Neural cell (in vitro differentiated cells): ENCODE measurements at regions not wholly inside any gene's neighbourhood (a gene's known extent, or its start where the extent isn't known, plus 50 kb on each side); places are given as distances from the start of the nearest gene placed in this dataset.

Source experiments
- H2AFZ ChIP-seq: fragments of 200-600, 300-800 bp; sonication (generic), shearing (Covaris generic); 2 replicates; pipeline ENCODE4 v1.6.0; 2014; ENCODE audit warnings: low read depth, mild to moderate bottlenecking, antibody characterized with exemption, low read length, moderate library complexity
- H3F3A ChIP-seq: fragments of 200-600 bp; shearing (Covaris generic); 2 replicates; pipeline ENCODE4 v1.6.1; 2016; ENCODE audit warnings: mild to moderate bottlenecking, moderate library complexity, mixed read lengths, antibody characterized with exemption, low read length; ENCODE audit not compliant: insufficient read depth, poor library complexity, severe bottlenecking
- H3K27ac ChIP-seq: fragments of 200-600, 300-800 bp; sonication (generic), shearing (Covaris generic); 2 replicates; pipeline ENCODE4 v1.5.1; 2014; ENCODE audit warnings: mild to moderate bottlenecking, low read length, moderate library complexity
- H3K27me3 ChIP-seq: fragments of 300-800, 200-600 bp; sonication (generic), shearing (Covaris generic); 2 replicates; pipeline ENCODE4 v1.6.0; 2014; ENCODE audit warnings: mild to moderate bottlenecking, low read depth, low read length, moderate library complexity; ENCODE audit not compliant: insufficient read depth
- H3K36me3 ChIP-seq: fragments of 300-800, 200-600 bp; sonication (generic), shearing (Covaris generic); 2 replicates; pipeline ENCODE4 v1.5.1; 2014; ENCODE audit warnings: mild to moderate bottlenecking, antibody characterized with exemption, low read length, moderate library complexity; ENCODE audit not compliant: insufficient read depth
- H3K4me2 ChIP-seq: fragments of 300-800, 200-600 bp; sonication (generic), shearing (Covaris generic); 2 replicates; pipeline ENCODE4 v1.6.0; 2014; ENCODE audit warnings: mild to moderate bottlenecking, low read length
- H3K4me3 ChIP-seq: fragments of 300-800, 200-600 bp; sonication (generic), shearing (Covaris generic); 2 replicates; pipeline ENCODE4 v1.5.1; 2014; ENCODE audit warnings: mild to moderate bottlenecking, low read length, moderate library complexity
- H3K79me2 ChIP-seq: fragments of 200-600 bp; shearing (Covaris generic); replicated peaks from 2 replicates; pipeline ENCODE4 v1.6.0; 2014; ENCODE audit warnings: mild to moderate bottlenecking, low read length, moderate library complexity; ENCODE audit not compliant: insufficient read depth
- H3K9ac ChIP-seq: fragments of 300-800, 200-600 bp; sonication (generic), shearing (Covaris generic); 2 replicates; pipeline ENCODE4 v1.6.1; 2016; ENCODE audit warnings: mild to moderate bottlenecking, low read length, mixed read lengths
- H3K9me2 ChIP-seq: fragments of 200-600 bp; shearing (Covaris generic); 2 replicates; pipeline ENCODE4 v1.6.1; 2016; ENCODE audit warnings: mild to moderate bottlenecking, low read length, mixed read lengths; ENCODE audit not compliant: insufficient read depth
- H3K9me3 ChIP-seq: fragments of 200-600, 300-800 bp; sonication (generic), shearing (Covaris generic); 2 replicates; pipeline ENCODE4 v1.6.1; 2016; ENCODE audit warnings: mild to moderate bottlenecking, mixed run types, low read length, moderate library complexity, mixed read lengths
- H4K20me1 ChIP-seq: fragments of 200-600 bp; shearing (Covaris generic); 2 replicates; pipeline ENCODE4 v1.6.1; 2016; ENCODE audit warnings: mild to moderate bottlenecking, mixed run types; ENCODE audit not compliant: insufficient read depth
- EP300 ChIP-seq: fragments of 450-650 bp; conservative IDR thresholded peaks from 2 replicates; pipeline ENCODE4 v1.6.1; 2014; ENCODE audit warnings: antibody characterized with exemption, mild to moderate bottlenecking, moderate library complexity; ENCODE audit not compliant: poor library complexity, severe bottlenecking
- EZH2 ChIP-seq: fragments of 200-600, 300-800 bp; shearing (Covaris generic), sonication (generic); IDR thresholded peaks from 2 replicates; pipeline ENCODE4 v1.6.1; 2014; ENCODE audit warnings: antibody characterized with exemption, low read length, borderline replicate concordance, mild to moderate bottlenecking; ENCODE audit not compliant: insufficient read depth, poor library complexity, severe bottlenecking
- MXI1 ChIP-seq: fragments of 450-650 bp; conservative IDR thresholded peaks from 2 replicates; pipeline ENCODE4 v1.6.1; 2014; ENCODE audit warnings: antibody characterized with exemption, mild to moderate bottlenecking; ENCODE audit not compliant: poor library complexity, severe bottlenecking
- POLR2AphosphoS5 ChIP-seq: IDR thresholded peaks from 2 replicates; pipeline ENCODE4 v1.6.1; 2012
- RAD21 ChIP-seq: fragments of 450-650 bp; conservative IDR thresholded peaks from 2 replicates; pipeline ENCODE4 v1.6.1; 2014; ENCODE audit warnings: antibody characterized with exemption, mild to moderate bottlenecking, moderate library complexity
- REST ChIP-seq: IDR thresholded peaks from 2 replicates; pipeline ENCODE4 v1.6.1; 2012; ENCODE audit warnings: borderline replicate concordance
- SMC3 ChIP-seq: fragments of 450-650 bp; conservative IDR thresholded peaks from 2 replicates; pipeline ENCODE4 v1.6.1; 2014; ENCODE audit warnings: antibody characterized with exemption, mild to moderate bottlenecking, moderate library complexity; ENCODE audit not compliant: poor library complexity
- TAF1 ChIP-seq: IDR thresholded peaks from 2 replicates; pipeline ENCODE4 v1.6.1; 2012; ENCODE audit warnings: low read depth
- TF ChIP-seq, protein P1 (sequence below): fragments of 450-650 bp; IDR thresholded peaks from 2 replicates; pipeline ENCODE4 v1.5.1; 2014; ENCODE audit warnings: antibody characterized with exemption, mild to moderate bottlenecking, moderate library complexity; ENCODE audit not compliant: poor library complexity, severe bottlenecking

- Histone ChIP-seq H3K9me3 (no peaks in the 10 kb centered on the region), H3K9ac (no peak overlapping the region), H2AFZ (no peak overlapping the region), H3K36me3 (no peaks in the 10 kb centered on the region), H3K9me2 (no peaks in the 10 kb centered on the region), H3K4me2 (no peak overlapping the region), H3K27me3 (no peaks in the 10 kb centered on the region), H3K4me3 (no peak overlapping the region), H3K27ac (no peak overlapping the region), H3K79me2 (no peaks in the 10 kb centered on the region), H4K20me1 (no peaks in the 10 kb centered on the region), H3F3A (no peaks in the 10 kb centered on the region)
- no peak for TF ChIP-seq EP300
- no peak for TF ChIP-seq SMC3
- TF ChIP-seq, protein P1, sequence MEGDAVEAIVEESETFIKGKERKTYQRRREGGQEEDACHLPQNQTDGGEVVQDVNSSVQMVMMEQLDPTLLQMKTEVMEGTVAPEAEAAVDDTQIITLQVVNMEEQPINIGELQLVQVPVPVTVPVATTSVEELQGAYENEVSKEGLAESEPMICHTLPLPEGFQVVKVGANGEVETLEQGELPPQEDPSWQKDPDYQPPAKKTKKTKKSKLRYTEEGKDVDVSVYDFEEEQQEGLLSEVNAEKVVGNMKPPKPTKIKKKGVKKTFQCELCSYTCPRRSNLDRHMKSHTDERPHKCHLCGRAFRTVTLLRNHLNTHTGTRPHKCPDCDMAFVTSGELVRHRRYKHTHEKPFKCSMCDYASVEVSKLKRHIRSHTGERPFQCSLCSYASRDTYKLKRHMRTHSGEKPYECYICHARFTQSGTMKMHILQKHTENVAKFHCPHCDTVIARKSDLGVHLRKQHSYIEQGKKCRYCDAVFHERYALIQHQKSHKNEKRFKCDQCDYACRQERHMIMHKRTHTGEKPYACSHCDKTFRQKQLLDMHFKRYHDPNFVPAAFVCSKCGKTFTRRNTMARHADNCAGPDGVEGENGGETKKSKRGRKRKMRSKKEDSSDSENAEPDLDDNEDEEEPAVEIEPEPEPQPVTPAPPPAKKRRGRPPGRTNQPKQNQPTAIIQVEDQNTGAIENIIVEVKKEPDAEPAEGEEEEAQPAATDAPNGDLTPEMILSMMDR = no peak
- TF ChIP-seq RAD21 = no peak
- no peak for TF ChIP-seq REST
- no peak for TF ChIP-seq EZH2
These were observed 199.9 kb upstream of the TMEFF2 start for GRCh38 chr2:192394605-192395004.

DNA sequence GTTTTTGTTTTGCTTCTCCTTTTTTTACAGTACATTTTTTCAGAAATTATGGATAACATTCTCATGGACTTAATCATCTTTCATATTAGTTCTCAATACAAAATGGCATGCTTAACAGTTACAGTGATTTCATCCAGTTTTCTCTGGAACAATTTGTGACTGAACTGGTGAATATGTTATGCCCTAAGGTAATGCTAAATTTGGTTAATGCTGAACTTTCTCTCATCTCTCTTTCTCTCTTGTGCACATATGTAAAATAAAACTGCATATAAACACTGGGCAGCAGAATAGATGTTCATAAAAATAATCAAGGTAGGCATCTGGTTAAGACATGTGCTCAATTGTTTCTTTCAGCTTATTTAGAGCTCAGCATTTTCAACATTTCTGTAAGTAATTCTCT lies 196.3 kb upstream of the TMEFF2 start:
- Histone ChIP-seq H3K4me2 (no peak overlapping the region), H3K36me3 (no peaks in the 10 kb centered on the region), H2AFZ (no peak overlapping the region), H3K9me3 (no peaks in the 10 kb centered on the region), H3K27ac (no peak overlapping the region), H3K9me2 (no peaks in the 10 kb centered on the region), H3K9ac (no peak overlapping the region), H3K27me3 (no peaks in the 10 kb centered on the region), H3K4me3 (no peak overlapping the region), H3F3A (no peaks in the 10 kb centered on the region), H4K20me1 (no peaks in the 10 kb centered on the region), H3K79me2 (no peaks in the 10 kb centered on the region)
- TF ChIP-seq REST (no peak), EP300 (no peak), RAD21 (no peak), MXI1 (no peak), TAF1 (no peak), EZH2 (no peak), POLR2AphosphoS5 (no peak), SMC3 (no peak)
- TF ChIP-seq, protein P1 = no peak
